SK-N-SH (cell line): ENCODE measurements at regions not wholly inside any gene's neighbourhood (a gene's known extent, or its start where the extent isn't known, plus 50 kb on each side); places are given as distances from the start of the nearest gene placed in this dataset.
A peak's percentile ranks its signal among the peaks of the same experiment; 100 is the strongest.

ENCODE experiments used
- CTCF ChIA-PET: fragments of 300-600, 350-600 bp; formaldehyde crosslinking; extraction: SDS; loops from one replicate; lab custom pipeline; 2021; lab: Yijun Ruan, JAX
- POLR2A ChIA-PET: fragments of 350-600 bp; sonication (Branson Sonifier 250); formaldehyde crosslinking; extraction: SDS; loops from one replicate; lab custom pipeline; 2020; ENCODE audit warnings: antibody characterized with exemption, inconsistent platforms; lab: Yijun Ruan, JAX
- DNase-seq: peaks from one replicate; pipeline ENCODE4 v3.0.0; 2012
- H2AFZ ChIP-seq: fragments of 200-600 bp; sonication (generic); 2 replicates; pipeline ENCODE4 v1.8.1; 2016; ENCODE audit warnings: antibody characterized with exemption, mild to moderate bottlenecking, low read depth
- H3F3A ChIP-seq: fragments of 200-600 bp; sonication (generic); replicated peaks from 2 replicates; pipeline ENCODE3; 2016; ENCODE audit warnings: antibody characterized with exemption, mild to moderate bottlenecking; ENCODE audit not compliant: insufficient read depth
- H3K27ac ChIP-seq, 2 experiments: fragments of 200-500 bp in 1 of 2; fragments of 200-600 bp in 1 of 2; sonication (Bioruptor generic) in 1 of 2; sonication (generic), shearing (Covaris generic) in 1 of 2; 2 replicates each; pipeline versions ENCODE4 v1.5.1 to v1.6.1; 2014 to 2016; ENCODE audit warnings: low read depth in 2 of 2, inconsistent platforms in 1 of 2, low read length in 1 of 2, mild to moderate bottlenecking in 1 of 2, mixed read lengths in 1 of 2
- H3K27me3 ChIP-seq: fragments of 200-600 bp; sonication (generic), shearing (Covaris generic); 2 replicates; pipeline ENCODE4 v1.6.1; 2016; ENCODE audit warnings: mixed run types; ENCODE audit not compliant: insufficient read depth
- H3K36me3 ChIP-seq, 2 experiments: fragments of 200-500 bp in 1 of 2; fragments of 200-600 bp in 1 of 2; sonication (Bioruptor generic) in 1 of 2; sonication (generic) in 1 of 2; replicated peaks in 1 of 2; 2 replicates each; pipeline versions ENCODE3 to v1.5.1; 2014 to 2016; ENCODE audit warnings: low read length in 1 of 2, mild to moderate bottlenecking in 1 of 2; ENCODE audit not compliant: insufficient read depth in 2 of 2, control insufficient read depth in 1 of 2
- H3K4me1 ChIP-seq, 2 experiments: fragments of 200-500 bp in 1 of 2; fragments of 200-600 bp in 1 of 2; sonication (Bioruptor generic) in 1 of 2; sonication (generic), shearing (Covaris generic) in 1 of 2; 2 replicates each; pipeline versions ENCODE4 v1.5.1 to v1.6.1; 2014 to 2016; ENCODE audit warnings: low read depth in 1 of 2, low read length in 1 of 2, mixed run types in 1 of 2; ENCODE audit not compliant: insufficient read depth in 2 of 2, control insufficient read depth in 1 of 2
- H3K4me2 ChIP-seq: fragments of 200-600 bp; sonication (generic), shearing (Covaris generic); 2 replicates; pipeline ENCODE4 v1.6.1; 2017; ENCODE audit warnings: mixed run types
- H3K4me3 ChIP-seq, 2 experiments: fragments of 200-500 bp in 1 of 2; fragments of 200-600 bp in 1 of 2; sonication (Bioruptor generic) in 1 of 2; sonication (generic), shearing (Covaris generic) in 1 of 2; 2 replicates each; pipeline versions ENCODE4 v1.5.1 to v1.8.1; 2014 to 2016; ENCODE audit warnings: low read depth in 2 of 2, inconsistent platforms in 1 of 2, low read length in 1 of 2, mild to moderate bottlenecking in 1 of 2, mixed read lengths in 1 of 2, moderate library complexity in 1 of 2
- H3K79me2 ChIP-seq: fragments of 200-600 bp; sonication (generic); 2 replicates; pipeline ENCODE4 v1.8.1; 2017; ENCODE audit warnings: mild to moderate bottlenecking; ENCODE audit not compliant: insufficient read depth
- H3K9ac ChIP-seq: fragments of 200-600 bp; sonication (generic); 2 replicates; pipeline ENCODE4 v1.6.1; 2017; ENCODE audit warnings: mixed run types
- H3K9me2 ChIP-seq: fragments of 200-600 bp; sonication (generic); 2 replicates; pipeline ENCODE4 v1.6.1; 2017; ENCODE audit warnings: mixed run types
- H3K9me3 ChIP-seq: fragments of 200-600 bp; sonication (generic); 2 replicates; pipeline ENCODE4 v1.6.1; 2017; ENCODE audit warnings: mixed run types, mild to moderate bottlenecking, moderate library complexity
- H4K20me1 ChIP-seq: fragments of 200-600 bp; sonication (generic); 2 replicates; pipeline ENCODE4 v1.6.1; 2017; ENCODE audit warnings: mild to moderate bottlenecking, mixed run types; ENCODE audit not compliant: insufficient read depth
- CHD2 ChIP-seq: fragments of 150-350 bp; IDR thresholded peaks from 2 replicates; pipeline ENCODE4 v1.6.1; 2018; ENCODE audit warnings: low read length; ENCODE audit not compliant: partially characterized antibody
- FOSL2 ChIP-seq: IDR thresholded peaks from 2 replicates; pipeline ENCODE4 v1.4.0; 2012; ENCODE audit warnings: low read depth, mild to moderate bottlenecking, moderate library complexity, borderline replicate concordance
- FOXJ3 ChIP-seq: sonication (generic); formaldehyde crosslinking; IDR thresholded peaks from 2 replicates; pipeline ENCODE4 v1.5.1; 2020; ENCODE audit warnings: mild to moderate bottlenecking, missing genetic modification reagents
- GATA2 ChIP-seq: sonication (generic); formaldehyde crosslinking; IDR thresholded peaks from 2 replicates; pipeline ENCODE4 v1.5.0; 2020; ENCODE audit warnings: mild to moderate bottlenecking, missing genetic modification reagents
- JUND ChIP-seq: IDR thresholded peaks from 2 replicates; pipeline ENCODE4 v1.4.0; 2012
- WGBS: methylation state at CpG from one replicate; pipeline ENCODE4 v1.1.6; 2017; ENCODE audit warnings: low lambda C conversion rate; 5-methylcytosine and 5-hydroxymethylcytosine counted together
- TF ChIP-seq, protein P1 (sequence below): IDR thresholded peaks from 2 replicates; pipeline ENCODE4 v1.4.0; 2012; ENCODE audit warnings: low read depth, borderline replicate concordance
- TF ChIP-seq, protein P2 (sequence below): fragments of 150-350 bp; IDR thresholded peaks from 2 replicates; pipeline ENCODE4 v1.6.1; 2016; ENCODE audit warnings: mild to moderate bottlenecking, low read depth, low read length
- TF ChIP-seq, protein P3 (sequence below): IDR thresholded peaks from 2 replicates; pipeline ENCODE4 v1.6.1; 2012; ENCODE audit warnings: mild to moderate bottlenecking, low read depth, low read length, moderate library complexity

DNA sequence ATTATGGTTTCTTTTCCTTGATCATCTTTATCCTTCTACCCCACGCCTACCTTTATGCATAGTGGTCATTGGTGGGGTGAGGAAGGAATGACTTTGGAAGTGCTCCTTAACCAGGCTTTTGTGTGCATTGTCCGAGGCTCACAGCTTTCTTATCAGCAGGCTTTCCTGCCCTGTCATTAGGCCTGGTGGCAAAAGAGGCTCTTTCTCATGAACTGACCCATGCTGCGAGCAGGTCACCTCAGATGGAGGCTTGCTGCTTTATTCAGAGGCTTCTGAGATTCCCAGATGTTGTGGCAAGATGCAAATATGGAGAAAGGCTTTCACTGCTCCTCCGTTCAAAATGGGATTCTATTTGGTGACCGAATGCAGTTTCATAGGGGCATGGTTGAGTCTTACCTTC lies 57.4 kb upstream of the DMRTA1 start:
- TF ChIP-seq, protein P1, sequence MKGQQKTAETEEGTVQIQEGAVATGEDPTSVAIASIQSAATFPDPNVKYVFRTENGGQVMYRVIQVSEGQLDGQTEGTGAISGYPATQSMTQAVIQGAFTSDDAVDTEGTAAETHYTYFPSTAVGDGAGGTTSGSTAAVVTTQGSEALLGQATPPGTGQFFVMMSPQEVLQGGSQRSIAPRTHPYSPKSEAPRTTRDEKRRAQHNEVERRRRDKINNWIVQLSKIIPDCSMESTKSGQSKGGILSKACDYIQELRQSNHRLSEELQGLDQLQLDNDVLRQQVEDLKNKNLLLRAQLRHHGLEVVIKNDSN, result no peak
- no peak for TF ChIP-seq JUND
- TF ChIP-seq FOXJ3 (CRISPR knock-in tag), result no peak
- TF ChIP-seq CHD2, result no peak
- CTCF ChIA-PET, result no interaction called here
- no peak overlapping the region for H3K27ac ChIP-seq
- H3K27me3 ChIP-seq, result no peaks in the 10 kb centered on the region
- no peak for DNase-seq
- no peak overlapping the region for H3K4me2 ChIP-seq
- no peaks in the 10 kb centered on the region for H3K9me3 ChIP-seq
- H3F3A ChIP-seq, result no peaks in the 10 kb centered on the region
- no peaks in the 10 kb centered on the region for H4K20me1 ChIP-seq
- H3K4me3 ChIP-seq, result no peak overlapping the region
- H3K9me2 ChIP-seq, result no peaks in the 10 kb centered on the region
- H3K4me1 ChIP-seq, result no peaks in the 10 kb centered on the region
- no peaks in the 10 kb centered on the region for H3K36me3 ChIP-seq
- WGBS, result 10% methylated on average over 5 of the region's 5 CpGs
- no peak overlapping the region for H2AFZ ChIP-seq
- POLR2A ChIA-PET, result no interaction called here
- no peaks in the 10 kb centered on the region for H3K79me2 ChIP-seq
- H3K9ac ChIP-seq, result no peak overlapping the region

DNA sequence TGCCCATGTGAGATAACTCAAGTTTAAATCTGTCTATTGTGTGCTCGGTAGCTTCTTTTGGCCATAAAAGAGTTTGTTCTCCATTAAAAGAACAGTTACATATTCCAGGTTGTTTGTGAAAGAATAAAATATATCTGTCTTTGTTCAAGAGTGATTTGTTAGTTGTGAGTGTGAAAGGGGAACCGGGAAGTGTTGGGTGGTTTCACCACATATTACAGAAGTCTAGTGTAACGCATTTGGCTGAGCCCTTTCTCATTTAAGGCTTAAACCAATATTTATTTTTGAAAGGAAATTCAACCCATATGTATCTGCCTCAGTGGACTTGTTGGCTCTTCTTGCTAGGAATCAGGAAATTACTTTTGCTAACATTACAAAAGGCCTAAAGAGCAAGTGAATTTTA lies 54.1 kb upstream of the DMRTA1 start:
- 6% methylated on average over 3 of the region's 3 CpGs for WGBS
- H3K4me2 ChIP-seq, result no peak overlapping the region
- H3K9me2 ChIP-seq, result no peaks in the 10 kb centered on the region
- H3K27ac ChIP-seq, result no peak overlapping the region
- no peaks in the 10 kb centered on the region for H3K36me3 ChIP-seq
- H3K4me1 ChIP-seq, result no peaks in the 10 kb centered on the region
- H3K27me3 ChIP-seq, result no peaks in the 10 kb centered on the region
- ChIA-PET CTCF (no interaction called here), POLR2A (no interaction called here)
- TF ChIP-seq GATA2 (no peak), JUND (no peak), FOSL2 (no peak)
- TF ChIP-seq, protein P2, sequence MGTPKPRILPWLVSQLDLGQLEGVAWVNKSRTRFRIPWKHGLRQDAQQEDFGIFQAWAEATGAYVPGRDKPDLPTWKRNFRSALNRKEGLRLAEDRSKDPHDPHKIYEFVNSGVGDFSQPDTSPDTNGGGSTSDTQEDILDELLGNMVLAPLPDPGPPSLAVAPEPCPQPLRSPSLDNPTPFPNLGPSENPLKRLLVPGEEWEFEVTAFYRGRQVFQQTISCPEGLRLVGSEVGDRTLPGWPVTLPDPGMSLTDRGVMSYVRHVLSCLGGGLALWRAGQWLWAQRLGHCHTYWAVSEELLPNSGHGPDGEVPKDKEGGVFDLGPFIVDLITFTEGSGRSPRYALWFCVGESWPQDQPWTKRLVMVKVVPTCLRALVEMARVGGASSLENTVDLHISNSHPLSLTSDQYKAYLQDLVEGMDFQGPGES, result no peak
- H3K9me3 ChIP-seq, result no peaks in the 10 kb centered on the region
- H3K4me3 ChIP-seq, result no peak overlapping the region
- no peak overlapping the region for H3K9ac ChIP-seq
- H2AFZ ChIP-seq, result no peak overlapping the region
- no peak for DNase-seq
- H3K79me2 ChIP-seq, result no peaks in the 10 kb centered on the region
- H4K20me1 ChIP-seq, result no peaks in the 10 kb centered on the region
- no peaks in the 10 kb centered on the region for H3F3A ChIP-seq

DNA sequence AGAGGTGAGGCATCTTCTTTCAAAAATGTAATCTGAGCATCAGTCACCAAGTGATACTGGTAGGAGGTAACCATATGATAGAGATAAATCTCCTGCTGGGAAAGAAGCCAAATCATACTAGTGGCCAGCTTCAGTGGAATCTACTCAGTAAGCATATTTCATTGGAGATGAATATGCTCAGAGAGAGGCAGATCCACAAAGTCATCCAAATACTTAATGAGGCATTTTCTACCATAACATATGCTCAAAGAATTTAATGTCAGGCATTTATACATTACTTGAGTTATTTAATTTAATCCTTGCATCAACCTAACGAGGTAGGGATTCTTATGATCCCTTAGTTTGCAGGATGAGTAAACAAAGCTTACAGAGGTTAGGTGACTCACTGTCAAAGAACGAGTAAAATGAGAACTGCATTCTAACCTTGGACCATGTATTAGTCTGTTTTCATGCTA lies 50.9 kb upstream of the DMRTA1 start:
- Histone ChIP-seq H3K4me1 (no peaks in the 10 kb centered on the region), H3K79me2 (no peaks in the 10 kb centered on the region), H3K27ac (no peak overlapping the region), H3K9me2 (no peaks in the 10 kb centered on the region), H4K20me1 (no peaks in the 10 kb centered on the region), H3K9me3 (no peaks in the 10 kb centered on the region), H3F3A (no peaks in the 10 kb centered on the region), H3K4me2 (no peak overlapping the region), H3K27me3 (no peaks in the 10 kb centered on the region), H3K9ac (no peak overlapping the region), H3K4me3 (no peak overlapping the region), H3K36me3 (no peaks in the 10 kb centered on the region), H2AFZ (no peak overlapping the region)
- ChIA-PET CTCF (no interaction called here), POLR2A (no interaction called here)
- TF ChIP-seq, protein P1, result no peak
- TF ChIP-seq FOSL2, result 0 out of 2 replicates have a peak, but pooled peaks have one; percentile 9
- TF ChIP-seq, protein P3, sequence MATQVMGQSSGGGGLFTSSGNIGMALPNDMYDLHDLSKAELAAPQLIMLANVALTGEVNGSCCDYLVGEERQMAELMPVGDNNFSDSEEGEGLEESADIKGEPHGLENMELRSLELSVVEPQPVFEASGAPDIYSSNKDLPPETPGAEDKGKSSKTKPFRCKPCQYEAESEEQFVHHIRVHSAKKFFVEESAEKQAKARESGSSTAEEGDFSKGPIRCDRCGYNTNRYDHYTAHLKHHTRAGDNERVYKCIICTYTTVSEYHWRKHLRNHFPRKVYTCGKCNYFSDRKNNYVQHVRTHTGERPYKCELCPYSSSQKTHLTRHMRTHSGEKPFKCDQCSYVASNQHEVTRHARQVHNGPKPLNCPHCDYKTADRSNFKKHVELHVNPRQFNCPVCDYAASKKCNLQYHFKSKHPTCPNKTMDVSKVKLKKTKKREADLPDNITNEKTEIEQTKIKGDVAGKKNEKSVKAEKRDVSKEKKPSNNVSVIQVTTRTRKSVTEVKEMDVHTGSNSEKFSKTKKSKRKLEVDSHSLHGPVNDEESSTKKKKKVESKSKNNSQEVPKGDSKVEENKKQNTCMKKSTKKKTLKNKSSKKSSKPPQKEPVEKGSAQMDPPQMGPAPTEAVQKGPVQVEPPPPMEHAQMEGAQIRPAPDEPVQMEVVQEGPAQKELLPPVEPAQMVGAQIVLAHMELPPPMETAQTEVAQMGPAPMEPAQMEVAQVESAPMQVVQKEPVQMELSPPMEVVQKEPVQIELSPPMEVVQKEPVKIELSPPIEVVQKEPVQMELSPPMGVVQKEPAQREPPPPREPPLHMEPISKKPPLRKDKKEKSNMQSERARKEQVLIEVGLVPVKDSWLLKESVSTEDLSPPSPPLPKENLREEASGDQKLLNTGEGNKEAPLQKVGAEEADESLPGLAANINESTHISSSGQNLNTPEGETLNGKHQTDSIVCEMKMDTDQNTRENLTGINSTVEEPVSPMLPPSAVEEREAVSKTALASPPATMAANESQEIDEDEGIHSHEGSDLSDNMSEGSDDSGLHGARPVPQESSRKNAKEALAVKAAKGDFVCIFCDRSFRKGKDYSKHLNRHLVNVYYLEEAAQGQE, result no peak
- DNase-seq, result no peak
- 0% methylated on average over 2 of the region's 2 CpGs for WGBS
